ENCODE measurements at regions not wholly inside any gene's neighbourhood (a gene's known extent, or its start where the extent isn't known, plus 50 kb on each side); places are given as distances from the start of the nearest gene placed in this dataset.

GRCh38 chr20:52708137-52708536 lies 264.0 kb upstream of the TSHZ2 start:
- Mint-ChIP-seq H3K27me3 (ENCODE audit: low read depth in 3 of 3) (peaks cover 4 to 9% (median 6%) of the 10 kb centered on the region in 3 donors), H3K27ac (no peak overlapping the region), H3K4me3 (no peak overlapping the region), H3K4me1 (no peaks in the 10 kb centered on the region), H3K36me3 (no peaks in the 10 kb centered on the region), H3K9me3 (peaks cover 0 to 4% (median 0%) of the 10 kb centered on the region in 7 donors)
- Histone ChIP-seq H3K27ac (ENCODE audit: low read depth in 1 of 2, low read length in 2 of 2) (no peak overlapping the region), H3K9ac (ENCODE audit: insufficient read depth, low read length, poor library complexity, severe bottlenecking) (no peak overlapping the region), H3K4me3 (replicated peaks in 1 of 3; ENCODE audit: low read depth in 2 of 3, low read length in 3 of 3) (no peak overlapping the region), H2AFZ (ENCODE audit: insufficient read depth, low read depth, low read length, poor library complexity, severe bottlenecking) (no peak overlapping the region), H3K79me2 (ENCODE audit: insufficient read depth, low read length) (no peaks in the 10 kb centered on the region), H3K4me1 (ENCODE audit: control insufficient read depth in 1 of 2, insufficient read depth in 2 of 2, low read length in 2 of 2) (no peaks in the 10 kb centered on the region), H3K27me3 (ENCODE audit: control insufficient read depth in 2 of 2, insufficient read depth in 2 of 2, low read length in 2 of 2) (no peaks in the 10 kb centered on the region), H3K9me3 (replicated peaks in 1 of 2; ENCODE audit: control insufficient read depth in 1 of 2, insufficient read depth in 1 of 2, low read length in 2 of 2) (no peaks in the 10 kb centered on the region), H3K4me2 (replicated peaks; ENCODE audit: extremely low read depth, low read length, poor library complexity, severe bottlenecking) (no peak overlapping the region), H4K20me1 (ENCODE audit: insufficient read depth, low read length) (no peaks in the 10 kb centered on the region), H3K36me3 (replicated peaks in 1 of 2; ENCODE audit: control insufficient read depth in 1 of 2, insufficient read depth in 2 of 2, low read length in 2 of 2) (no peaks in the 10 kb centered on the region)
- TF ChIP-seq CTCF (IDR thresholded peaks at IDR 0.05) = no peak
- intact Hi-C loops (cut with micrococcal nuclease) = no loop called here
- DNase-seq = no peak
- no CpG with 5 or more reads among the region's 1 CpG for WGBS (ENCODE audit: insufficient coverage)

GRCh38 chr20:52704553-52704952 lies 267.6 kb upstream of the TSHZ2 start:
- Mint-ChIP-seq H3K27ac (no peak overlapping the region), H3K36me3 (no peaks in the 10 kb centered on the region), H3K27me3 (ENCODE audit: low read depth in 3 of 3) (peaks cover 2 to 13% (median 6%) of the 10 kb centered on the region in 3 donors), H3K9me3 (peaks cover 0 to 4% (median 0%) of the 10 kb centered on the region in 7 donors), H3K4me1 (no peaks in the 10 kb centered on the region), H3K4me3 (no peak overlapping the region)
- WGBS (ENCODE audit: insufficient coverage) = no CpG with 5 or more reads among the region's 1 CpG
- intact Hi-C loops (cut with micrococcal nuclease) = no loop called here
- no peak overlapping the region for H2AFZ ChIP-seq (ENCODE audit: insufficient read depth, low read depth, low read length, poor library complexity, severe bottlenecking)
- H3K27me3 ChIP-seq (ENCODE audit: control insufficient read depth in 2 of 2, insufficient read depth in 2 of 2, low read length in 2 of 2) = no peaks in the 10 kb centered on the region
- DNase-seq = no peak
- H4K20me1 ChIP-seq (ENCODE audit: insufficient read depth, low read length) = no peaks in the 10 kb centered on the region
- H3K9me3 ChIP-seq (replicated peaks in 1 of 2; ENCODE audit: control insufficient read depth in 1 of 2, insufficient read depth in 1 of 2, low read length in 2 of 2) = no peaks in the 10 kb centered on the region
- TF ChIP-seq CTCF (IDR thresholded peaks at IDR 0.05) = no peak
- no peaks in the 10 kb centered on the region for H3K79me2 ChIP-seq (ENCODE audit: insufficient read depth, low read length)
- H3K4me3 ChIP-seq (replicated peaks in 1 of 3; ENCODE audit: low read depth in 2 of 3, low read length in 3 of 3) = no peak overlapping the region
- no peak overlapping the region for H3K9ac ChIP-seq (ENCODE audit: insufficient read depth, low read length, poor library complexity, severe bottlenecking)
- H3K36me3 ChIP-seq (replicated peaks in 1 of 2; ENCODE audit: control insufficient read depth in 1 of 2, insufficient read depth in 2 of 2, low read length in 2 of 2) = no peaks in the 10 kb centered on the region
- no peaks in the 10 kb centered on the region for H3K4me1 ChIP-seq (ENCODE audit: control insufficient read depth in 1 of 2, insufficient read depth in 2 of 2, low read length in 2 of 2)
- no peak overlapping the region for H3K27ac ChIP-seq (ENCODE audit: low read depth in 1 of 2, low read length in 2 of 2)
- H3K4me2 ChIP-seq (replicated peaks; ENCODE audit: extremely low read depth, low read length, poor library complexity, severe bottlenecking) = no peak overlapping the region

Measured in CD14-positive monocyte (primary cell).